Activated CD8-positive, alpha-beta T cell treated with anti-CD3 and anti-CD28 coated beads for 36 hours (primary cell): ENCODE measurements at regions not wholly inside any gene's neighbourhood (a gene's known extent, or its start where the extent isn't known, plus 50 kb on each side); places are given as distances from the start of the nearest gene placed in this dataset.

ENCODE experiments used
- ATAC-seq: fragments of 200-7000 bp; cut with Tn5 transposase; one replicate; pipeline ENCODE4 v1.10.0; 2021; ENCODE audit warnings: mild to moderate bottlenecking, moderate library complexity
- CTCF ChIA-PET: fragments of 350-600 bp; sonication (Branson Sonifier 250); formaldehyde crosslinking; loops from one replicate; lab custom pipeline; 2021; ENCODE audit warnings: antibody characterized with exemption; lab: Charles Lee
- POLR2A ChIA-PET: fragments of 350-600 bp; sonication (Branson Sonifier 250); formaldehyde crosslinking; loops from one replicate; lab custom pipeline; 2021; ENCODE audit warnings: antibody characterized with exemption; lab: Charles Lee
- DNase-seq: peaks from one replicate; pipeline ENCODE4 v3.0.0-alpha.2; 2020
- H3K27ac Mint-ChIP-seq: one replicate; pipeline ENCODE4 v1.8.0; 2021; ENCODE audit warnings: mild to moderate bottlenecking, mixed read lengths
- H3K27me3 Mint-ChIP-seq: one replicate; pipeline ENCODE4 v1.8.0; 2021; ENCODE audit warnings: mixed read lengths
- H3K36me3 Mint-ChIP-seq: one replicate; pipeline ENCODE4 v1.8.0; 2021; ENCODE audit warnings: low read depth, mixed read lengths
- H3K4me1 Mint-ChIP-seq: one replicate; pipeline ENCODE4 v1.8.0; 2021; ENCODE audit warnings: low read depth, mixed read lengths
- H3K4me3 Mint-ChIP-seq: one replicate; pipeline ENCODE4 v1.8.0; 2021; ENCODE audit warnings: mild to moderate bottlenecking, moderate library complexity, mixed read lengths
- H3K9me3 Mint-ChIP-seq: one replicate; pipeline ENCODE4 v1.8.0; 2021; ENCODE audit warnings: mixed read lengths
- intact Hi-C: fragments of 100-400 bp; cut with micrococcal nuclease; formaldehyde crosslinking; loops from one replicate; pipeline ENCODE4 v1.10.0; 2022
- TF ChIP-seq, protein P1 (sequence below): fragments of 200-600 bp; IDR thresholded peaks from one replicate; pipeline ENCODE4 v1.8.0; 2022; ENCODE audit warnings: antibody characterized with exemption, mild to moderate bottlenecking

DNA sequence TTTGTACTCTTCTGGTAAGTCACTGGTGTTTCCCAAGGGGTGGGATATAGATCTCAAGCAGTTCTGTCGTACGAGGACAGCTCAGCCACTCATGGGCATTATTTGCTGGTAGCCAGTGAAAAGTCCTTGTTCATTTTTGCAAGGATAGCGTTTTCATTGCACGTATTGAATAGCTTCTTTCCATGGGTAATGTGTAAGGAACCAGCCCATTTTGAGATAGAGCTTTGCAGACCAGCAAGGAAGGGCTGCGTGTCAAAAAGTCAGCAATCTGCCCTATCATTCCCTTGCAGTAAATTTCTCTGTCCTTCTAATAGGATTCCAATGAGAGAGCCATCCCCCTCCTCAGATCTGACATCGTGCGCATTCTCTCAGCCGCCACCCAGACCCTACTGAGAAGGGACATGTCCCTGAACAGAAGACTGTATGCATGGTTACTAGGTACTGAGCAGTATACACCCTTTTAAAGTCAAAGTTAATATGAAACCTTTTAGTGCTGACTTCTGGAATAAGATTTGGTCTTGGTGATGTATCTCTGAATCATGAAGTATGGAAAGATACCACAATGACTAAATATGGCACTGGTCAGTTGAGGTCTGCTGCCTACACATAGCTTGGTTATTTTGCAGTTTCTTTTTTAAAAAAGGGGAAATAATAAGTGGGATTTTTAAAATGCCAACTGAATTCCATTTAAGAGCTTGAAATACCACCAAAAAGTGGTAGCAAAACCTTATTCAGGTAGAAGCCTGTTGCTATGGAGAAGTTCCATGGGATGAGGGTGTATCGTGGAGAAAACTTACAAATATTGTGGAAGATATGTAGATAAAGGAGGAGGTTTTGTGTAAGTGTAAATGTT, 55.3 kb downstream of the DOP1B start:
- Mint-ChIP-seq H3K4me3 (no peak overlapping the region), H3K27ac (no peak overlapping the region), H3K36me3 (peaks cover 4% of the 10 kb centered on the region), H3K9me3 (no peaks in the 10 kb centered on the region), H3K4me1 (peaks cover 10% of the 10 kb centered on the region), H3K27me3 (no peaks in the 10 kb centered on the region)
- ATAC-seq = no peak
- ChIA-PET POLR2A (interaction anchor here (0.8 kb wide), 1 partner anchor 33 kb away, joined by 3 read pairs; no protein-coding TSS in a partner anchor), CTCF (interaction anchor here (0.8 to 3.4 kb wide), 3 partner anchors 12 to 71 kb away, joined by 3 to 29 read pairs (median 5); no protein-coding TSS in a partner anchor)
- no peak for DNase-seq
- TF ChIP-seq, protein P1, sequence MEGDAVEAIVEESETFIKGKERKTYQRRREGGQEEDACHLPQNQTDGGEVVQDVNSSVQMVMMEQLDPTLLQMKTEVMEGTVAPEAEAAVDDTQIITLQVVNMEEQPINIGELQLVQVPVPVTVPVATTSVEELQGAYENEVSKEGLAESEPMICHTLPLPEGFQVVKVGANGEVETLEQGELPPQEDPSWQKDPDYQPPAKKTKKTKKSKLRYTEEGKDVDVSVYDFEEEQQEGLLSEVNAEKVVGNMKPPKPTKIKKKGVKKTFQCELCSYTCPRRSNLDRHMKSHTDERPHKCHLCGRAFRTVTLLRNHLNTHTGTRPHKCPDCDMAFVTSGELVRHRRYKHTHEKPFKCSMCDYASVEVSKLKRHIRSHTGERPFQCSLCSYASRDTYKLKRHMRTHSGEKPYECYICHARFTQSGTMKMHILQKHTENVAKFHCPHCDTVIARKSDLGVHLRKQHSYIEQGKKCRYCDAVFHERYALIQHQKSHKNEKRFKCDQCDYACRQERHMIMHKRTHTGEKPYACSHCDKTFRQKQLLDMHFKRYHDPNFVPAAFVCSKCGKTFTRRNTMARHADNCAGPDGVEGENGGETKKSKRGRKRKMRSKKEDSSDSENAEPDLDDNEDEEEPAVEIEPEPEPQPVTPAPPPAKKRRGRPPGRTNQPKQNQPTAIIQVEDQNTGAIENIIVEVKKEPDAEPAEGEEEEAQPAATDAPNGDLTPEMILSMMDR = no peak
- intact Hi-C loops = no loop called here

DNA sequence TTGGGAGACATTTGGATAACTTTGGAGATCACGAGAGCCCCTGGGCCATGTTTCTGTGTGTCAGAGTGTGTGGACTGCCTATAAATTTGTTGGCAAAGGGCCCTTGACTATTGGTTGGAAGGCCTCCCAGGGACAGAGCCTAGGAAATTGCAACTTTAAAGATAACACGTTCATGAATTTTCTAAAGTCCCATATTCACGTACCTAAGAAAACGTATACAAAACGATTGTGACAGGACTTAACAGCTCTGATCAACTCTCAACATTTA, 55.8 kb downstream of the DOP1B start:
- no peak overlapping the region for H3K27ac Mint-ChIP-seq
- no peaks in the 10 kb centered on the region for H3K27me3 Mint-ChIP-seq
- intact Hi-C loops = no loop called here
- ChIA-PET POLR2A (interaction anchor here (0.8 kb wide), 1 partner anchor 33 kb away, joined by 3 read pairs; no protein-coding TSS in a partner anchor), CTCF (interaction anchor here (0.6 to 1.2 kb wide), 4 partner anchors 10 to 75 kb away, joined by 3 to 5 read pairs (median 3); no protein-coding TSS in a partner anchor)
- peaks cover 4% of the 10 kb centered on the region for H3K36me3 Mint-ChIP-seq
- TF ChIP-seq, protein P1 = no peak
- H3K9me3 Mint-ChIP-seq = no peaks in the 10 kb centered on the region
- no peak for ATAC-seq
- H3K4me3 Mint-ChIP-seq = no peak overlapping the region
- no peak for DNase-seq
- H3K4me1 Mint-ChIP-seq = peaks cover 9% of the 10 kb centered on the region

DNA sequence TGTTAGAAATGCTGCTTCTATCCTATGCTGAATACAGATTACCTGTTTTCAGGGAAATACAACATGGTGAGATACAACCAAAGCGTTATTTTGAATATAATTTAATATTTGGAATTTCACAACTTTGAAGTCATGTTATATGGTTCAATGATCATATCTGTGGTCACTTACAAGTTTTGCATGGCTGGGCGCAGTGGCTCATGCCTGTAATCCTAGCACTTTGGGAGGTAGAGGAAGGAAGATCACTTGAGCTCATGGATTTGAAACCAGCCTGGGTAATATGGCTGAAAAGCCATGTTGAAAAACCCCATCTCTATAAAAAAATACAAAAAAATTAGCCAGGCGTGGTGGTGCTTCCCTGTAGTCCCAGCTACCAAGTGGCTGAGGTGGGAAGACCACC, 57.9 kb downstream of the DOP1B start:
- H3K4me1 Mint-ChIP-seq = peaks cover 4% of the 10 kb centered on the region
- no peak overlapping the region for H3K27ac Mint-ChIP-seq
- ATAC-seq (no peak), DNase-seq (no peak)
- no peak overlapping the region for H3K4me3 Mint-ChIP-seq
- H3K9me3 Mint-ChIP-seq = no peaks in the 10 kb centered on the region
- POLR2A ChIA-PET = no interaction called here
- CTCF ChIA-PET = interaction anchor here (0.9 kb wide), 1 partner anchor 27 kb away, joined by 3 read pairs; no protein-coding TSS in a partner anchor
- peaks cover 7% of the 10 kb centered on the region for H3K36me3 Mint-ChIP-seq
- no peaks in the 10 kb centered on the region for H3K27me3 Mint-ChIP-seq
- intact Hi-C loops = no loop called here
- TF ChIP-seq, protein P1 = no peak

DNA sequence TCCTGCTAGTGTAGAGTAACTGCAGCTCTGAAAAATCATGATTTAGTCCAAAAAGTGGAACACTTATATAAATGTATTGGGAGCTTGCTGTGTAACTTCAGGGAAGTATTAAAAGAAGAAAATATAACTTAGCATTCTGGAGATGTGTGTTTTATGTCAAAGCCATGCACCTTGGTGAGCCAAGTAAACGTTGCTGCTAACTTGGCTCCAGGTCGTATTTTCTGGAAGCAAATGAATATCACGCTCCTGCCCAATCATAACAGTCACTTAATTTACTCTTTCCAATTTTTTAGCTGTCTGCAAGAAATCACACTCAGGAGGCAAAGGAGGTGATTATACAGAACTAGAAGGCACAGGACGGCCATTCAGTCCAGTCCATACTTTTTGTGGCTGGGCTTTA, 61.1 kb downstream of the DOP1B start:
- H3K27me3 Mint-ChIP-seq = no peaks in the 10 kb centered on the region
- TF ChIP-seq, protein P1 = no peak
- no peak overlapping the region for H3K27ac Mint-ChIP-seq
- ATAC-seq (no peak), DNase-seq (no peak)
- intact Hi-C loops = no loop called here
- ChIA-PET CTCF (interaction anchor here (1.7 kb wide), 1 partner anchor 15 kb away, joined by 6 read pairs; no protein-coding TSS in a partner anchor), POLR2A (interaction anchor here (0.7 to 1.4 kb wide), 2 partner anchors 9 to 56 kb away, joined by 3 to 4 read pairs; no protein-coding TSS in a partner anchor)
- H3K9me3 Mint-ChIP-seq = no peaks in the 10 kb centered on the region
- peaks cover 3% of the 10 kb centered on the region for H3K36me3 Mint-ChIP-seq
- H3K4me3 Mint-ChIP-seq = no peak overlapping the region
- H3K4me1 Mint-ChIP-seq = no peaks in the 10 kb centered on the region

DNA sequence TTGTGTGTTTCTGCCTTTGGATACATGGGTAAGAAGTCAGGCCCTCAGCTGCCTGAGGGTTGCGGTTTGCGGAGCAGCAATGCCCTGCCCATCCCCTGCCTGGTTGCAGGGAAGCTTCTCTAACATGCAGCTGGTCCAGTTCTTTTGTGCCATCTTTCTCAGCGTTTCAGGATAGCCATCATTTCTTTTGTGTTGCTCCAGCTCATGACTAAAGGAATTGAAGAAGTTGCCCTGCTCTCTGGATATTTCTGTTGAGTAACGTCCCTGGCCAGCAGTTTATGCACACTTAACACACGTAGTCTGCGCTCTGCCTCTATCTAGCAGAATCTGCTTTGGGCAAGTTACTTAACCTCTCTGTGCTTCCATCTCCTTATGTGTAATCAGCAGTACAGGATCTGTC, 62.1 kb downstream of the DOP1B start:
- CTCF ChIA-PET = no interaction called here

More for the DNA sequence above, 62.1 kb downstream of the DOP1B start:
- Mint-ChIP-seq H3K27me3 (no peaks in the 10 kb centered on the region), H3K9me3 (no peaks in the 10 kb centered on the region), H3K4me1 (no peaks in the 10 kb centered on the region), H3K4me3 (no peak overlapping the region), H3K36me3 (peaks cover 3% of the 10 kb centered on the region), H3K27ac (no peak overlapping the region)
- ATAC-seq (no peak), DNase-seq (no peak)
- POLR2A ChIA-PET = no interaction called here
- intact Hi-C loops = no loop called here
- TF ChIP-seq, protein P1 = no peak
